GM12801 (cell line): ENCODE measurements at regions not wholly inside any gene's neighbourhood (a gene's known extent, or its start where the extent isn't known, plus 50 kb on each side); places are given as distances from the start of the nearest gene placed in this dataset.

ENCODE experiments used
- TF ChIP-seq, protein P1 (sequence below): IDR thresholded peaks from one replicate; pipeline ENCODE4 v1.5.1; 2011; ENCODE audit warnings: control low read depth; ENCODE audit not compliant: insufficient read length; ENCODE audit errors: extremely low read depth

DNA sequence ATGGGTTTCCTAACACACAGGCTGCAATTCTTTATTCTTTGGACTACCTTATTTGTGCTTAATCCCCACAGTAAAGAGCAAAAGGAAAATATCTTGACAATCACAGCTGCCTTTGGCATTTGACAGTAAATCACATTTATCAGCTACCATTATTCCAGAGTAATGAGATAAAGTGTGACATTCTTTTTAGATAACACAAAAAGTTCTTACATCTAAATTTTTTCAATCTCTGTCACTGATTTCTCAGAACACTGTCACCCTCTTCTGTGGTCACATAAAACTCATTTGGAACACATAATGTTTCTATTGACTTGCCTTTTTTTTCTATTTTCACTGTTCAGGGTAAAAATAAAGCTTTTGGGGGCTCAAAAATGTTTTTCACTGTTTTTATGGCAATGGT lies 484.6 kb downstream of the LTN1 start:
- TF ChIP-seq, protein P1, sequence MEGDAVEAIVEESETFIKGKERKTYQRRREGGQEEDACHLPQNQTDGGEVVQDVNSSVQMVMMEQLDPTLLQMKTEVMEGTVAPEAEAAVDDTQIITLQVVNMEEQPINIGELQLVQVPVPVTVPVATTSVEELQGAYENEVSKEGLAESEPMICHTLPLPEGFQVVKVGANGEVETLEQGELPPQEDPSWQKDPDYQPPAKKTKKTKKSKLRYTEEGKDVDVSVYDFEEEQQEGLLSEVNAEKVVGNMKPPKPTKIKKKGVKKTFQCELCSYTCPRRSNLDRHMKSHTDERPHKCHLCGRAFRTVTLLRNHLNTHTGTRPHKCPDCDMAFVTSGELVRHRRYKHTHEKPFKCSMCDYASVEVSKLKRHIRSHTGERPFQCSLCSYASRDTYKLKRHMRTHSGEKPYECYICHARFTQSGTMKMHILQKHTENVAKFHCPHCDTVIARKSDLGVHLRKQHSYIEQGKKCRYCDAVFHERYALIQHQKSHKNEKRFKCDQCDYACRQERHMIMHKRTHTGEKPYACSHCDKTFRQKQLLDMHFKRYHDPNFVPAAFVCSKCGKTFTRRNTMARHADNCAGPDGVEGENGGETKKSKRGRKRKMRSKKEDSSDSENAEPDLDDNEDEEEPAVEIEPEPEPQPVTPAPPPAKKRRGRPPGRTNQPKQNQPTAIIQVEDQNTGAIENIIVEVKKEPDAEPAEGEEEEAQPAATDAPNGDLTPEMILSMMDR: no peak

DNA sequence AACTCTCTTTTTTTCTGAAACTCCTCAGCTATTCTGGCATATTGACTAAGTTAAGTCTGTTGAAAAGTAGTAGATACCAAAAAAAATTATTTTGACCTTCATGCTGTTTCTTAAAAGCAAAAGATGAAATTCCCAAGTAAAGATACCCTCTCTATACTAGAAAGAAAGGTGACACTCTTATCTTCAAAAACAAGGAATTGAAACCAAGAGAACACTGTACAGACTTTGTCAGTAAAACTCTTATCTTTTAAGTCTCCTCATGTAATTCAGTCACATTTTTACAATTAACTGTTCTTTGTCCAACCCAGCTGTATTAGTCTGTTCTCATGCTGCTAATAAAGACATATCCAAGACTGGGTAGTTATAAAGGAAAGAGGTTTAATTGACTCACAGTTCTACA lies 496.2 kb downstream of the LTN1 start:
- TF ChIP-seq, protein P1: no peak

- TF ChIP-seq, protein P1: no peak
Observed at GRCh38 chr21:28492127-28492526, 500.6 kb downstream of the LTN1 start.

DNA sequence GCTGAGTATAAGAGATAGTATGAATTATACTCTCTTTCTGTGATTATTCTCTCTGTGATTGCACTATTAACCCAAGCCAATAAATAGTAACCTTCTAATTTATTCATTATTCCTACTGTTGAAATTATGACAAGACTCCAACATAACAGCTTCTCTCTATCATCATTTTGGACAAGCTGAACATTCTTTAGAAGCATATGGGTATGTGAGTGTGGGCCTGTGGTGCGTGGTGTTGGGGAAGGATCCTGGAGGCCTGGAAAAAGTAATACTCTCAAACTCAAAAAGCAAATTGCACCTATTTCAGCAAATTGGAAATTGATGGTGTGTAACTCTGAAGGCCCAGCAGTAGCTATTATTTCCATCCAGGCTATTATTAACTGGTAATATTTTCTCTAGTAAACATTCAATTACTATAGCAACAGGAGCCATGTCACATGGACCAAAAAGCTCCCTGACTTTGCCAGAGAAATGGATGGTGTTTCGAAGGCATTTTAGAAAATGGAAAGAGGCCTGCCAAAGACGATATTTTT lies 502.8 kb downstream of the LTN1 start:
- TF ChIP-seq, protein P1: no peak

GRCh38 chr21:28489162-28489561 lies 503.5 kb downstream of the LTN1 start:
- TF ChIP-seq, protein P1: no peak

GRCh38 chr21:28487455-28488070 lies 505.1 kb downstream of the LTN1 start:
- TF ChIP-seq, protein P1: no peak

GRCh38 chr21:28485301-28486022 lies 507.2 kb downstream of the LTN1 start:
- TF ChIP-seq, protein P1: no peak
